ENCODE measurements at regions not wholly inside any gene's neighbourhood (a gene's known extent, or its start where the extent isn't known, plus 50 kb on each side); places are given as distances from the start of the nearest gene placed in this dataset.
A peak's percentile ranks its signal among the peaks of the same experiment; 100 is the strongest.

GRCh38 chr3:139793408-139793807 lies 115.6 kb upstream of the NMNAT3 start:
- Histone ChIP-seq H3K36me3 (ENCODE audit: control insufficient read depth in 5 of 5, insufficient read depth in 5 of 5, low read length in 5 of 5) (no peaks in the 10 kb centered on the region), H3K4me1 (ENCODE audit: control insufficient read depth in 5 of 5, insufficient read depth in 5 of 5, low read length in 5 of 5) (no peaks in the 10 kb centered on the region), H3K27ac (ENCODE audit: low read depth, low read length) (no peak overlapping the region), H3K9me3 (ENCODE audit: control insufficient read depth in 5 of 5, low read length in 5 of 5) (peaks cover 0 to 12% (median 5%) of the 10 kb centered on the region in 5 donors), H3K4me3 (ENCODE audit: low read depth in 1 of 5, low read length in 5 of 5) (no peak overlapping the region), H3K27me3 (ENCODE audit: control insufficient read depth in 5 of 5, insufficient read depth in 4 of 5, low read length in 5 of 5) (no peaks in the 10 kb centered on the region), H3K9ac (ENCODE audit: low read length in 5 of 5) (no peak overlapping the region)

- Histone ChIP-seq H3K9me3 (ENCODE audit: control insufficient read depth in 5 of 5, low read length in 5 of 5) (no peaks in the 10 kb centered on the region), H3K4me1 (ENCODE audit: control insufficient read depth in 5 of 5, insufficient read depth in 5 of 5, low read length in 5 of 5) (peaks cover 0 to 3% (median 0%) of the 10 kb centered on the region in 5 donors), H3K4me3 (ENCODE audit: low read depth in 1 of 5, low read length in 5 of 5) (no peak overlapping the region), H3K9ac (ENCODE audit: low read length in 5 of 5) (no peak overlapping the region), H3K27ac (ENCODE audit: low read depth, low read length) (no peak overlapping the region), H3K27me3 (ENCODE audit: control insufficient read depth in 5 of 5, insufficient read depth in 4 of 5, low read length in 5 of 5) (no peaks in the 10 kb centered on the region), H3K36me3 (ENCODE audit: control insufficient read depth in 5 of 5, insufficient read depth in 5 of 5, low read length in 5 of 5) (no peaks in the 10 kb centered on the region)
Observed at GRCh38 chr3:139780593-139780992, 102.8 kb upstream of the NMNAT3 start.

- H3K27me3 ChIP-seq (ENCODE audit: control insufficient read depth in 5 of 5, insufficient read depth in 4 of 5, low read length in 5 of 5): no peaks in the 10 kb centered on the region
- no peak overlapping the region for H3K4me3 ChIP-seq (ENCODE audit: low read depth in 1 of 5, low read length in 5 of 5)
- no peaks in the 10 kb centered on the region for H3K9me3 ChIP-seq (ENCODE audit: control insufficient read depth in 5 of 5, low read length in 5 of 5)
- H3K36me3 ChIP-seq (ENCODE audit: control insufficient read depth in 5 of 5, insufficient read depth in 5 of 5, low read length in 5 of 5): no peaks in the 10 kb centered on the region
- no peak overlapping the region for H3K9ac ChIP-seq (ENCODE audit: low read length in 5 of 5)
- H3K4me1 ChIP-seq (ENCODE audit: control insufficient read depth in 5 of 5, insufficient read depth in 5 of 5, low read length in 5 of 5): peaks cover 0 to 16% (median 10%) of the 10 kb centered on the region in 5 donors
- no peak overlapping the region for H3K27ac ChIP-seq (ENCODE audit: low read depth, low read length)
Observed at GRCh38 chr3:139778682-139779233, 101.0 kb upstream of the NMNAT3 start.

- no peaks in the 10 kb centered on the region for H3K36me3 ChIP-seq (ENCODE audit: control insufficient read depth in 5 of 5, insufficient read depth in 5 of 5, low read length in 5 of 5)
- H3K4me3 ChIP-seq (ENCODE audit: low read depth in 1 of 5, low read length in 5 of 5): no peak overlapping the region
- H3K27ac ChIP-seq (ENCODE audit: low read depth, low read length): no peak overlapping the region
- H3K4me1 ChIP-seq (ENCODE audit: control insufficient read depth in 5 of 5, insufficient read depth in 5 of 5, low read length in 5 of 5): peaks cover 0 to 16% (median 10%) of the 10 kb centered on the region in 5 donors
- H3K9ac ChIP-seq (ENCODE audit: low read length in 5 of 5): no peak overlapping the region
- H3K9me3 ChIP-seq (ENCODE audit: control insufficient read depth in 5 of 5, low read length in 5 of 5): no peaks in the 10 kb centered on the region
- no peaks in the 10 kb centered on the region for H3K27me3 ChIP-seq (ENCODE audit: control insufficient read depth in 5 of 5, insufficient read depth in 4 of 5, low read length in 5 of 5)
Observed at GRCh38 chr3:139774560-139775302, 97.0 kb upstream of the NMNAT3 start.

- peaks cover 0 to 13% (median 10%) of the 10 kb centered on the region in 5 donors for H3K4me1 ChIP-seq (ENCODE audit: control insufficient read depth in 5 of 5, insufficient read depth in 5 of 5, low read length in 5 of 5)
- H3K36me3 ChIP-seq (ENCODE audit: control insufficient read depth in 5 of 5, insufficient read depth in 5 of 5, low read length in 5 of 5): no peaks in the 10 kb centered on the region
- H3K9ac ChIP-seq (ENCODE audit: low read length in 5 of 5): no peak overlapping the region
- H3K9me3 ChIP-seq (ENCODE audit: control insufficient read depth in 5 of 5, low read length in 5 of 5): no peaks in the 10 kb centered on the region
- H3K27me3 ChIP-seq (ENCODE audit: control insufficient read depth in 5 of 5, insufficient read depth in 4 of 5, low read length in 5 of 5): no peaks in the 10 kb centered on the region
- no peak overlapping the region for H3K27ac ChIP-seq (ENCODE audit: low read depth, low read length)
- no peak overlapping the region for H3K4me3 ChIP-seq (ENCODE audit: low read depth in 1 of 5, low read length in 5 of 5)
Observed at GRCh38 chr3:139772539-139773500, 95.0 kb upstream of the NMNAT3 start.

GRCh38 chr3:139771331-139771730 lies 93.6 kb upstream of the NMNAT3 start:
- Histone ChIP-seq H3K27me3 (ENCODE audit: control insufficient read depth in 5 of 5, insufficient read depth in 4 of 5, low read length in 5 of 5) (no peaks in the 10 kb centered on the region), H3K27ac (ENCODE audit: low read depth, low read length) (no peak overlapping the region), H3K9me3 (ENCODE audit: control insufficient read depth in 5 of 5, low read length in 5 of 5) (no peaks in the 10 kb centered on the region), H3K4me3 (ENCODE audit: low read depth in 1 of 5, low read length in 5 of 5) (no peak overlapping the region), H3K4me1 (ENCODE audit: control insufficient read depth in 5 of 5, insufficient read depth in 5 of 5, low read length in 5 of 5) (peaks cover 0 to 20% (median 13%) of the 10 kb centered on the region in 5 donors), H3K9ac (ENCODE audit: low read length in 5 of 5) (peak overlapping the region in 1 of 5 donors; percentile 7), H3K36me3 (ENCODE audit: control insufficient read depth in 5 of 5, insufficient read depth in 5 of 5, low read length in 5 of 5) (no peaks in the 10 kb centered on the region)

- no peak overlapping the region for H3K27ac ChIP-seq (ENCODE audit: low read depth, low read length)
- H3K27me3 ChIP-seq (ENCODE audit: control insufficient read depth in 5 of 5, insufficient read depth in 4 of 5, low read length in 5 of 5): no peaks in the 10 kb centered on the region
- no peak overlapping the region for H3K9ac ChIP-seq (ENCODE audit: low read length in 5 of 5)
- H3K9me3 ChIP-seq (ENCODE audit: control insufficient read depth in 5 of 5, low read length in 5 of 5): no peaks in the 10 kb centered on the region
- H3K4me1 ChIP-seq (ENCODE audit: control insufficient read depth in 5 of 5, insufficient read depth in 5 of 5, low read length in 5 of 5): peaks cover 0 to 24% (median 13%) of the 10 kb centered on the region in 5 donors
- H3K4me3 ChIP-seq (ENCODE audit: low read depth in 1 of 5, low read length in 5 of 5): no peak overlapping the region
- no peaks in the 10 kb centered on the region for H3K36me3 ChIP-seq (ENCODE audit: control insufficient read depth in 5 of 5, insufficient read depth in 5 of 5, low read length in 5 of 5)
Observed at GRCh38 chr3:139770577-139770976, 92.8 kb upstream of the NMNAT3 start.

- no peak overlapping the region for H3K4me3 ChIP-seq (ENCODE audit: low read depth in 1 of 5, low read length in 5 of 5)
- no peaks in the 10 kb centered on the region for H3K27me3 ChIP-seq (ENCODE audit: control insufficient read depth in 5 of 5, insufficient read depth in 4 of 5, low read length in 5 of 5)
- no peak overlapping the region for H3K9ac ChIP-seq (ENCODE audit: low read length in 5 of 5)
- no peak overlapping the region for H3K27ac ChIP-seq (ENCODE audit: low read depth, low read length)
- no peaks in the 10 kb centered on the region for H3K9me3 ChIP-seq (ENCODE audit: control insufficient read depth in 5 of 5, low read length in 5 of 5)
- H3K36me3 ChIP-seq (ENCODE audit: control insufficient read depth in 5 of 5, insufficient read depth in 5 of 5, low read length in 5 of 5): no peaks in the 10 kb centered on the region
- H3K4me1 ChIP-seq (ENCODE audit: control insufficient read depth in 5 of 5, insufficient read depth in 5 of 5, low read length in 5 of 5): peaks cover 0 to 24% (median 12%) of the 10 kb centered on the region in 5 donors
Observed at GRCh38 chr3:139769796-139770195, 92.0 kb upstream of the NMNAT3 start.

- H3K9me3 ChIP-seq (ENCODE audit: control insufficient read depth in 5 of 5, low read length in 5 of 5): no peaks in the 10 kb centered on the region
- H3K9ac ChIP-seq (ENCODE audit: low read length in 5 of 5): no peak overlapping the region
- no peaks in the 10 kb centered on the region for H3K36me3 ChIP-seq (ENCODE audit: control insufficient read depth in 5 of 5, insufficient read depth in 5 of 5, low read length in 5 of 5)
- peaks cover 0 to 49% (median 19%) of the 10 kb centered on the region in 5 donors for H3K4me1 ChIP-seq (ENCODE audit: control insufficient read depth in 5 of 5, insufficient read depth in 5 of 5, low read length in 5 of 5)
- H3K27ac ChIP-seq (ENCODE audit: low read depth, low read length): no peak overlapping the region
- H3K27me3 ChIP-seq (ENCODE audit: control insufficient read depth in 5 of 5, insufficient read depth in 4 of 5, low read length in 5 of 5): no peaks in the 10 kb centered on the region
- H3K4me3 ChIP-seq (ENCODE audit: low read depth in 1 of 5, low read length in 5 of 5): no peak overlapping the region
Observed at GRCh38 chr3:139764936-139765335, 87.2 kb upstream of the NMNAT3 start.
